OCI-LY1 (cell line): ENCODE measurements at regions not wholly inside any gene's neighbourhood (a gene's known extent, or its start where the extent isn't known, plus 50 kb on each side); places are given as distances from the start of the nearest gene placed in this dataset.
A peak's percentile ranks its signal among the peaks of the same experiment; 100 is the strongest.

Experiments
- H2AFZ ChIP-seq: fragments of 200-600 bp; sonication (generic), shearing (Covaris generic); 2 replicates; pipeline ENCODE4 v1.6.0; 2014; ENCODE audit warnings: antibody characterized with exemption, mild to moderate bottlenecking, low read length
- H3F3A ChIP-seq: fragments of 200-600 bp; sonication (generic), shearing (Covaris generic); 2 replicates; pipeline ENCODE4 v1.6.0; 2014; ENCODE audit warnings: mild to moderate bottlenecking, antibody characterized with exemption, low read length, moderate library complexity; ENCODE audit not compliant: insufficient read depth
- H3K27ac ChIP-seq: fragments of 200-600 bp; sonication (generic); 2 replicates; pipeline ENCODE4 v1.5.1; 2014; ENCODE audit warnings: low read length, mixed run types, mild to moderate bottlenecking, low read depth; ENCODE audit not compliant: poor library complexity, severe bottlenecking
- H3K27me3 ChIP-seq: fragments of 200-600 bp; sonication (generic); 2 replicates; pipeline ENCODE4 v1.6.0; 2014; ENCODE audit warnings: antibody characterized with exemption, mild to moderate bottlenecking, low read length, moderate library complexity; ENCODE audit not compliant: insufficient read depth
- H3K36me3 ChIP-seq: fragments of 200-600 bp; sonication (generic); 2 replicates; pipeline ENCODE4 v1.6.1; 2014; ENCODE audit warnings: mild to moderate bottlenecking, antibody characterized with exemption, low read length, moderate library complexity, mixed read lengths; ENCODE audit not compliant: insufficient read depth
- H3K4me1 ChIP-seq: fragments of 200-600 bp; sonication (generic); 2 replicates; pipeline ENCODE4 v1.5.1; 2014; ENCODE audit warnings: mild to moderate bottlenecking, low read length, moderate library complexity; ENCODE audit not compliant: insufficient read depth, severe bottlenecking
- H3K4me2 ChIP-seq: fragments of 200-600 bp; sonication (generic), shearing (Covaris generic); 2 replicates; pipeline ENCODE4 v1.6.1; 2014; ENCODE audit warnings: low read length
- H3K4me3 ChIP-seq: fragments of 200-600 bp; sonication (generic); 2 replicates; pipeline ENCODE4 v1.5.1; 2014; ENCODE audit warnings: low read length, low read depth, mild to moderate bottlenecking, mixed read lengths; ENCODE audit not compliant: poor library complexity, severe bottlenecking
- H3K79me2 ChIP-seq: fragments of 200-600 bp; shearing (Covaris generic); 2 replicates; pipeline ENCODE4 v1.6.1; 2016; ENCODE audit warnings: mixed run types, low read length, mixed read lengths; ENCODE audit not compliant: insufficient read depth
- H3K9ac ChIP-seq: fragments of 200-600 bp; sonication (generic), shearing (Covaris generic); 2 replicates; pipeline ENCODE4 v1.6.1; 2014; ENCODE audit warnings: mild to moderate bottlenecking, low read length, mixed read lengths
- H3K9me2 ChIP-seq: fragments of 200-600 bp; sonication (generic), shearing (Covaris generic); 2 replicates; pipeline ENCODE4 v1.6.1; 2014; ENCODE audit warnings: low read depth, mild to moderate bottlenecking, low read length, mixed read lengths
- H3K9me3 ChIP-seq: fragments of 200-600 bp; shearing (Covaris generic); 2 replicates; pipeline ENCODE4 v1.6.1; 2014; ENCODE audit warnings: low read length, mixed read lengths
- H4K20me1 ChIP-seq: fragments of 200-600 bp; sonication (generic), shearing (Covaris generic); 2 replicates; pipeline ENCODE4 v1.6.0; 2016; ENCODE audit warnings: mild to moderate bottlenecking, low read length; ENCODE audit not compliant: insufficient read depth
- CTCF ChIP-seq: fragments of 200-600 bp; sonication (generic), shearing (Covaris generic); IDR thresholded peaks from 2 replicates; pipeline ENCODE4 v1.5.1; 2017; ENCODE audit warnings: mild to moderate bottlenecking, antibody characterized with exemption, low read length, moderate library complexity, mixed read lengths
- EZH2 ChIP-seq: fragments of 200-600 bp; sonication (generic), shearing (Covaris generic); IDR thresholded peaks from 2 replicates; pipeline ENCODE4 v1.8.0; 2017; ENCODE audit warnings: borderline replicate concordance, mixed run types, mild to moderate bottlenecking, antibody characterized with exemption, low read length, moderate library complexity, mixed read lengths

GRCh38 chr12:77727442-77728001 lies 103.2 kb upstream of the NAV3 start:
- Histone ChIP-seq H3K9me3 (no peaks in the 10 kb centered on the region), H3K9ac (no peak overlapping the region), H4K20me1 (no peaks in the 10 kb centered on the region), H3F3A (no peaks in the 10 kb centered on the region), H3K79me2 (no peaks in the 10 kb centered on the region), H3K36me3 (no peaks in the 10 kb centered on the region), H3K27ac (peak overlapping the region; percentile 37), H2AFZ (no peak overlapping the region; the same call in 1 of the 2 replicates), H3K9me2 (no peaks in the 10 kb centered on the region), H3K4me3 (no peak overlapping the region), H3K4me1 (peaks cover 39% of the 10 kb centered on the region), H3K4me2 (no peak overlapping the region), H3K27me3 (no peaks in the 10 kb centered on the region)
- no peak for TF ChIP-seq EZH2
- TF ChIP-seq CTCF = no peak

DNA sequence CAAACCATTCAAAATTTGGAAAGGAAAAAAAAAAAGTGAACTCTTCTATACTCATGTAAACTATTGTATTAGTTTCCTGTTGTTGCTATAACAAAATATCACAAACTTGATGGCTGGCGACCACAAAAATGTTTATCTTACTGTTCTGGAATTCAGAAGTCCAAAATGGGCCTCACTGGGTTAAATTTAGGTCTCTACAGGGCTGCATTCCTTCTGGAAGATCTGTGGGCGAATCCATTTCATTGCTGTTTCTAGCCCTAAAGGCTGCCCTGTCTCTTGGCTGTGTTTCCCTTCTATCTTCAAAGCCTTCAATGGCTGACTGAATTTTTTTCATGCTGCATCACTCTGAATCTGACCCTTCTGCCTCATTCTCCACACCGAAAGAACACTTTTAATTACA lies 105.1 kb upstream of the NAV3 start:
- Histone ChIP-seq H3K27ac (peak overlapping the region; percentile 29), H3K9me2 (no peaks in the 10 kb centered on the region), H3K4me1 (peaks cover 30% of the 10 kb centered on the region), H3K36me3 (no peaks in the 10 kb centered on the region), H3K27me3 (no peaks in the 10 kb centered on the region), H3K79me2 (no peaks in the 10 kb centered on the region), H3K4me2 (no peak overlapping the region), H3K9ac (no peak overlapping the region), H3F3A (no peaks in the 10 kb centered on the region), H4K20me1 (no peaks in the 10 kb centered on the region), H3K9me3 (no peaks in the 10 kb centered on the region), H3K4me3 (no peak overlapping the region), H2AFZ (peak overlapping the region; percentile 40; the same call in 1 of the 2 replicates)
- TF ChIP-seq EZH2 (no peak), CTCF (no peak)

GRCh38 chr12:77724367-77724957 lies 106.2 kb upstream of the NAV3 start:
- no peak overlapping the region for H3K4me3 ChIP-seq
- H4K20me1 ChIP-seq = no peaks in the 10 kb centered on the region
- no peak overlapping the region for H3K27ac ChIP-seq
- no peaks in the 10 kb centered on the region for H3F3A ChIP-seq
- TF ChIP-seq EZH2 (no peak), CTCF (peak; percentile 96)
- H3K27me3 ChIP-seq = no peaks in the 10 kb centered on the region
- H3K4me2 ChIP-seq = no peak overlapping the region
- no peak overlapping the region for H2AFZ ChIP-seq
- H3K9me2 ChIP-seq = no peaks in the 10 kb centered on the region
- no peaks in the 10 kb centered on the region for H3K79me2 ChIP-seq
- no peaks in the 10 kb centered on the region for H3K36me3 ChIP-seq
- peaks cover 30% of the 10 kb centered on the region for H3K4me1 ChIP-seq
- H3K9me3 ChIP-seq = no peaks in the 10 kb centered on the region
- no peak overlapping the region for H3K9ac ChIP-seq
